OCI-LY3 (cell line): ENCODE measurements at regions not wholly inside any gene's neighbourhood (a gene's known extent, or its start where the extent isn't known, plus 50 kb on each side); places are given as distances from the start of the nearest gene placed in this dataset.

Experiments
- EZH2phosphoT487 ChIP-seq: fragments of 200-600 bp; shearing (Covaris generic); IDR thresholded peaks from 2 replicates; pipeline ENCODE4 v1.6.1; 2018; ENCODE audit warnings: antibody characterized with exemption, mixed run types, low read depth
- TF ChIP-seq, protein P1 (sequence below): fragments of 200-600, 300-600 bp; sonication (generic); IDR thresholded peaks from 2 replicates; pipeline ENCODE4 v1.5.1; 2014; ENCODE audit warnings: antibody characterized with exemption, low read length, low read depth

- TF ChIP-seq, protein P1, sequence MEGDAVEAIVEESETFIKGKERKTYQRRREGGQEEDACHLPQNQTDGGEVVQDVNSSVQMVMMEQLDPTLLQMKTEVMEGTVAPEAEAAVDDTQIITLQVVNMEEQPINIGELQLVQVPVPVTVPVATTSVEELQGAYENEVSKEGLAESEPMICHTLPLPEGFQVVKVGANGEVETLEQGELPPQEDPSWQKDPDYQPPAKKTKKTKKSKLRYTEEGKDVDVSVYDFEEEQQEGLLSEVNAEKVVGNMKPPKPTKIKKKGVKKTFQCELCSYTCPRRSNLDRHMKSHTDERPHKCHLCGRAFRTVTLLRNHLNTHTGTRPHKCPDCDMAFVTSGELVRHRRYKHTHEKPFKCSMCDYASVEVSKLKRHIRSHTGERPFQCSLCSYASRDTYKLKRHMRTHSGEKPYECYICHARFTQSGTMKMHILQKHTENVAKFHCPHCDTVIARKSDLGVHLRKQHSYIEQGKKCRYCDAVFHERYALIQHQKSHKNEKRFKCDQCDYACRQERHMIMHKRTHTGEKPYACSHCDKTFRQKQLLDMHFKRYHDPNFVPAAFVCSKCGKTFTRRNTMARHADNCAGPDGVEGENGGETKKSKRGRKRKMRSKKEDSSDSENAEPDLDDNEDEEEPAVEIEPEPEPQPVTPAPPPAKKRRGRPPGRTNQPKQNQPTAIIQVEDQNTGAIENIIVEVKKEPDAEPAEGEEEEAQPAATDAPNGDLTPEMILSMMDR: no peak
- TF ChIP-seq EZH2phosphoT487: no peak
Measured at GRCh38 chr12:127984386-127985055, 282.4 kb upstream of the TMEM132C start.
